ENCODE measurements at regions not wholly inside any gene's neighbourhood (a gene's known extent, or its start where the extent isn't known, plus 50 kb on each side); places are given as distances from the start of the nearest gene placed in this dataset.
A peak's percentile ranks its signal among the peaks of the same experiment; 100 is the strongest.

DNA sequence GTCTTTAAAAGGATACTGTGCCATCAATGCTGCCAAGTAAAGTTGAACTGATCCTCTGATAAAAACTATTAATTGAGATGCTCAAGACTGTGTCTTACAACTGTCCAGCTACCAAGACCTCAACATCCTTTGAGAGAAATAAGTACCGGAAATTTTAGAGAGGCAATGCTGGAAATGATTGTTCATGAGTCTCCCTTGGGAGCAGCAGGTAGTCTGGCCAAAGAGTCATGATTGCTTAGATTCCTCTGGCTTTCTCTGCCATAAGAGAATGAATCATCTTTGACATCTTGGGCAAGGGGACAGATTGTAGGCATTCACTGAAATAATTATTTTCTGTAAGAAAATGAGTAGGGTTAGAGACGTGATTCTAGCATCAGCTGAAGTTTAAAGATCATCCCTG lies 466.6 kb upstream of the DAB2 start:
- DNase-seq (ENCODE audit: low read depth) = peak; percentile 88
- H3K4me3 ChIP-seq (ENCODE audit: low read depth, low read length) = no peak overlapping the region
- no peak for TF ChIP-seq CTCF (IDR thresholded peaks at IDR 0.05; ENCODE audit: insufficient read depth, low read length)

DNA sequence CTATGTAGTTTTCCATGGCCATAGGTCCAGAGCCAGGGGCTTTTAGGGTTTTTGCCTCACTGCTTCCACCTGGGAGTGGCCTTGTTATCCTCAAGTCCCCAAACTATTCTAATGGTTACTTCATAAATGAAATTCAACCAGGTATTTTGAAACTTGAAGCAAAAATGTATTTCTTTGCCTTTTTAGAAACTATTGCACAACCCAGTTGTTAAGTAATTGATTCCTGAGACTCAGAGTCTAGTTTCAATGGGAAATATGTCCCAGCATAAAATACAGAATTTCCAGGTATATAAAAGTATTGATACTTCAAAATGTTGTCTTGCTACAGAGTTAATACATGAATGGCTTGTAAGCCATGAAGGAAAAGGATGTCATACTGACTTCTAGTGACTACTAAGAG lies 456.2 kb upstream of the DAB2 start:
- no peak for DNase-seq (ENCODE audit: low read depth)
- no peak for TF ChIP-seq CTCF (IDR thresholded peaks at IDR 0.05; ENCODE audit: insufficient read depth, low read length)

DNA sequence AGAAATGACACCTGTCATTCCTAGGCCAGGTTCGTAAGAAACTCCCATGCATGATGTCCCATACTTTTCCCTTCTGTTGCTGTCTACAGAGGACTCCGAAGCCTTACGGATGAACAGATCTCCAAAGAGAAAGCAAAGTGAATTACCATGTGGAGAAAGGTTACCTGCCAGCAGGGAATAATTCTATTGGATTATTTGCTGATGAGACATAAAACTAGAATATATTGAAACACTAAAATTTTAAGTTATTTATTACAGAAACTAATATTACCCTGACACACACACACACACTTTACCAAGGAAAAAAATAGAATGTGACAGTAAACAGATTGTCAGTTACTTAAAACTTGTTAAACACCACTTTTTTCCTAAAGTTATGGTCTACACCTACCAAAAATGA lies 452.7 kb upstream of the DAB2 start:
- TF ChIP-seq CTCF (IDR thresholded peaks at IDR 0.05; ENCODE audit: insufficient read depth, low read length) = no peak
- no peak overlapping the region for H3K4me3 ChIP-seq (ENCODE audit: low read depth, low read length)
- no peak for DNase-seq (ENCODE audit: low read depth)

More for the DNA sequence above, 456.2 kb upstream of the DAB2 start:
- H3K4me3 ChIP-seq (ENCODE audit: low read depth, low read length) = no peak overlapping the region

GRCh38 chr5:39876146-39876545 lies 451.4 kb upstream of the DAB2 start:
- DNase-seq (ENCODE audit: low read depth) = peak; percentile 16
- no peak overlapping the region for H3K4me3 ChIP-seq (ENCODE audit: low read depth, low read length)
- no peak for TF ChIP-seq CTCF (IDR thresholded peaks at IDR 0.05; ENCODE audit: insufficient read depth, low read length)

GRCh38 chr5:39870137-39870536 lies 445.4 kb upstream of the DAB2 start:
- no peak for DNase-seq (ENCODE audit: low read depth)
- TF ChIP-seq CTCF (IDR thresholded peaks at IDR 0.05; ENCODE audit: insufficient read depth, low read length) = no peak
- H3K4me3 ChIP-seq (ENCODE audit: low read depth, low read length) = no peak overlapping the region

DNA sequence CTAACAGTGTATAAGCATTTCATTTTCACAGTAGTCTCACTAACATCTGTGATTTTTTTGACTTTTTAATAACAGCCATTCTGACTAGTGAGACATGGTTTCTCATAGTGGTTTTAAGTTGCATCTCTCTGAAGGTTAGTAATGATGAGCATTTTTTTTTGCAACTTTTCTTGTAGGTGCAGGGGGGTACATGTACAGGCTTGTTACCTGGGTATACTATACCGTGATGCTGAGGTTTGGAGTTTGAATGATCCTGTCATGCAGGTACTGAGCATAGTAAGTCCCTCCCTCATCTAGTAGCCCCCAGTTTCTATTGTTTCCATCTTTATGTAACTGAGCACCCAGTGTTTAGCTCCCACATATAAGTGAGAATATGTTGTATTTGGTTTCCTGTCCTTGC lies 444.6 kb upstream of the DAB2 start:
- no peak for TF ChIP-seq CTCF (IDR thresholded peaks at IDR 0.05; ENCODE audit: insufficient read depth, low read length)
- no peak overlapping the region for H3K4me3 ChIP-seq (ENCODE audit: low read depth, low read length)
- DNase-seq (ENCODE audit: low read depth) = no peak

DNA sequence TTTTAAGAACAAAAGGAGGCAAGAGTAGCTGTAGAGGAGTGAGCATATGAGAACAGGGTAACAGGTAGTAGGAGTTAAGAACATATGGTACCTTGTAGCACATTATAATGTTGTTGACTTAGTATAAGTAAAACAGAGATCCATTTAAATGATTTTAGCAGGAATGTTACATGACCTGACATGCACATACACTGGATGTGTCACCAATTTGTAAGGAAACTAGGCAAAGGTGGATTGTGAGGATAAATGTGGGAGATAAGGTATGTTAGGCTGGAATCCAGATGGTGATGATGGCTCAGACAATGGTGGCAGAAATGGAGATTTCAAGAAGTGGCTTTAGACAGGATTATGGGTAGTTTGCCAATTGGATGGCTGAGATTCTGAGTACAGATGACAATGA lies 443.1 kb upstream of the DAB2 start:
- DNase-seq (ENCODE audit: low read depth) = no peak
- TF ChIP-seq CTCF (IDR thresholded peaks at IDR 0.05; ENCODE audit: insufficient read depth, low read length) = no peak
- no peak overlapping the region for H3K4me3 ChIP-seq (ENCODE audit: low read depth, low read length)

Measured in fibroblast of the aortic adventitia (primary cell).